GM19463 (cell line): ENCODE measurements at regions not wholly inside any gene's neighbourhood (a gene's known extent, or its start where the extent isn't known, plus 50 kb on each side); places are given as distances from the start of the nearest gene placed in this dataset.

ENCODE experiments used
- ATAC-seq: cut with Tn5 transposase; IDR thresholded peaks from one replicate; pipeline ENCODE4 v1.9.1; 2021; ENCODE audit warnings: mild to moderate bottlenecking, moderate library complexity; ENCODE audit not compliant: unreplicated experiment

DNA sequence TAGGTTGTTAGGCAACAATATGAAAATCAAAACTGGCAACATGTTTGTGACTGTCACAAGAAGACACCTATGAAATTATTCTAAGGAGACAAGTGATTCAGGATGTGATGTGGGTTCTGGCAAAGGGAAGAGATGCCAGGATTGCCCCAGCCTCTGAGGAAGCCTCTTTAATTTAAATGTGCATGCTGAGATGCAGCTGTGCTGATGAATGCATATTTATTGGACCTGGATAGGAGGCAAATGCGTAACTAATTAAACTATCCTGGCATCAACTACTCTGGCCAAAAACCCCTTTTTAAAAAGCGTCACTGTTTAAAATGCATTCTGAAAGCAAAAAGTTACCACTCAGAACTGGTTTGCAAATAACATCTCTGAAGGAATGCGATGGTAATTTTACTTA lies 176.5 kb upstream of the DPH6 start:
- ATAC-seq: no peak

DNA sequence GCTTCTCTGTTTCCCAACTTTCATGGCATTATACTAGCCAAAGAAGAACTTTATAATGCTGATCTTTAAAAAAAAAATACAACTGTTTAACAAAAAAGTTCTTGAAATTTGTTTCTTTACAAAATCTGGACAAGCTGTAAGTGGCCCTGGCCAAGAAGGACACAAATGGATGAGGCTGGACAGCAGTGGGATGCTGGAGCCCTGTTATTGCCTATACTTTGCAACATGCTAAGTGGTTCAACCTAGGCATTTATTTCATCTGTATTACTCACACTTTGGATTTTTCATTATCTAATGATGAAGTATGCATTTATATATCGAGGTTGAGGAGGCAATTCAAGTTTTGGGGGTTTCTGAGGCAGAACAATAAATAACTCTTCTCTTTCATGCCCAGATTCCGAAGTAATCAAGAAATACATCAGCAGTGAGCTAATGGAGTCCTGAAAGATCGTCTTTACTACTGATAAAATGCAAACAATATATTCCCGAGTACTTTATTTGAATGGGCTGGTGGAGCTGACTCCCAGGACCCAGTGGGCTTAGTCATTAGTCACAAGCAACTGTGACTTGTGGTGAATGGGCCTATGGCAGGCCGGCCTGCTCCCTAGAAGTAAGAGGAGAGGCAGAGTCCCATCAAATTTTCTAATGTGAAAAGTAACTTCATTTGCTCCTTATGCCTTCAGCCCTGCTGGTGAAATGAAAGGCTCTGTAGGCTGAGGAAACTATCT lies 177.3 kb upstream of the DPH6 start:
- ATAC-seq: no peak

DNA sequence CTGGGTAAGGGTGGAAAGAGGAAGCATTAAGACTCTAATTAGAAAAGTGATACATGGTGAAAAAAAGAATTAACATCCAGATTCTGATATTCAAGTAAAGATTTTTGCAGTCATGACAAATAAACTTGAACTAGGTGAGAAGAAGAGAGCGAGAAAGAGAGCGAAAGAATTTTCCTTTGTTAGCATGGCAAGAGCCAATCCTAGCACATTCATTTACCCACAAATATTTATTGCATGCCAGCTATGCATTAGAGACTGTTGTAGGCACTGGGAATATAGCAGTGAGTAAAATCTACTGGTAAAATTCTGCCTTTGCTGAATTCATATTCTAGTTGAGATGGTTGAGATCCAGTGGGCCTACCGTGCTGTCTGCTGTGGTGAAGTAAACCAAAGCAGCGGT lies 177.9 kb upstream of the DPH6 start:
- no peak for ATAC-seq

DNA sequence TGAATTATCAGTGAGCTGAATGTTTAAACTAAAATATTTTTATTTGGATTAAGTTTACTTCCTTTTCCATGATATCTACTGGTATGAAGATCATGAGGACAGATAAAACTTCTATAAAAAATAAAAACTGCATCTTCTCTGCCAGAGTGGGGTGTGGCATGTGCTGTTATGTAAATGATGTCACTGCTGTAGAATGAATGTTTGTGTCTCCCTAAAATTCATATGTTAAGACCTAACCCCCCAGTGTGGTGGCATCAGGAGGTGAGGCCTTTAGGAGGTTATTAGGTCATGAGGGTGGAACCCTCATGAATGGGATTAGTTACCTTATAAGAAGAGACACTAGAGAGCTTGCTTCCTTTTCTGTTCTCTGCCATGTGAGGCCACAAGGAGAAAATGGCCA lies 178.7 kb upstream of the DPH6 start:
- ATAC-seq: no peak

DNA sequence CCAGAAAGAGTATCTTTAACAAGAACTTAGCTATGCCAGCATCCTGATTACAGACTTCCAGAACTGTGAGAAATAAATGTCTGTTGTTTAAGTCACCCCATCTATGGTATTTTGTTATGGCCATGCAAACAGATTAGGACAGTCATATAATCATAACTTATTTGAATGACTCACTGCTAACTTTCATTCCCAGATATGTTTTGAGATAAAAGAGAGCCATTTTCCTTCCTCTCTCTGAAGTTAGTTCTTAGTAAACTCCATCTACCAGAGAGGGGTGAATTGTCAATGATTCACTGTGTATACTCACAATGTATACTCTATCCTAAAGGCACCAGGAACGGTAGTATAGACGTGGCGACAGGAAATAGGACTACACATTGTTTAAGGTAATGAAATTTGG lies 179.4 kb upstream of the DPH6 start:
- no peak for ATAC-seq

DNA sequence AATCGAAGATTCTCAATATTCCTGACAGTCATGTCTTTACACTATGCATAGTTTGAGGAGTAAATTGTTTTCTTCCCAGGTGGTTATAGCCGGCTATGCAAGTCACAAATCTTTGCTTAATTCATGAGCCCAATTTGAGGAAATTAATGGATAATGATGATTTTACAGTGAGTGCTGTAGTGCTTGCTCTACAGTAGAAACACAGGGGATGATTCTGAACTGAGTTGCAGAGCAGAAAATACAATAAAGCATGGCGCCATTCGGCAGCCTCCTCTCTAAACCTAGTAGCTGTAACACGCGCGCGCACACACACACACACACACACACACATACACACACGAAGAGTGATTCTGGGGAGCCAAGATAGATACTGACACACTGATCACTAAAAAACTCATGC lies 181.7 kb upstream of the DPH6 start:
- ATAC-seq: no peak

DNA sequence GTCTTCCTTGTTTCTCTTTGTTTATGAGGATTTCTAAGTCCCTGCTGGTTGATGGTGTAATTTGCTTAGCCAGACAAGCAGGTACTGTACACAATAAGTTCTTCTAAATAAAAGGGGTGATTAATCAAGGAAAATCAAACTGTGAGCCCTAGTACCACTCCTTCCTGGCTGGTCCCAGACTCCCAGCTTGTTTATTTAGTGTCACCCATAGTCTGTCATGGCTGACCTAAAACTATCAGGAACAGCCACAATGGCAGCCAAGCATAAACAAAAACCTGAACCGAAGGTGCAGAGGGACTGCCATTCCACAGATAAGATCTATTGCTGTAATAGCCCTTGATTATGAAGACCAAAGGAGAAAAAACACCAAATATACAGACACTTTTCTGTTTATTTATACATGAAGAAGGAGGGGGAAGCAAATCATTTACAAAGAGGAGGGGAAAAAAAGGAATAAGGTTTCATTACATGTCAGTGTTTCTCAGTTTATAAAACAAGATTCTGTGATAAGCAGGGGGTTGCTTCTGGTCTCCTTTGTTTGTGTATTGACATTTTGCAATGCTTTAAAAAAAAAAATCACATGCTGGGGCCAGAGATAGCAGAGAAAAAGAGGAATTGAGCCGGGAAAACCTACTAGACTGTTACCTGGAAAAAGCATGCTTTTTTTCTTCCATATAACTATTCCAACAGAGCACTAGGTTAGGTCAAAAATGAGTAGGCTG lies 182.4 kb upstream of the DPH6 start:
- no peak for ATAC-seq

DNA sequence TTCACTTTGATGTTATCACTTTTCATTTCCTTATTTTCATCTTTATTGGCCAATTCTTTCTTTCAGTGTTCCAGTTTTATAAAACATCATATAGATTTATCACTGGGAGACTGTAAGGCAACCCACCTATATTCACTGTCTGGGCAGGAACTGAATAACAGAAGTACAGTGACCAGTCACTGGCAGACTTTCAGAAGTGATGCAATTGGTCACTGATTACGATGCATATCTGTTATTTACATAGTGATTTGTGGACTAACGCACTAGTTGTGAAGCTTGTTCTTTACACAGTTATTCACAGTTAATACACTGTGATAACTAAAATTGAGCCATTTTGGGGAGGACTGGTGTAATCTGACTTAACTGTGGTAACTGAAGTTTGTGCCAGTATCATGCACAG lies 190.2 kb upstream of the DPH6 start:
- ATAC-seq: no peak

DNA sequence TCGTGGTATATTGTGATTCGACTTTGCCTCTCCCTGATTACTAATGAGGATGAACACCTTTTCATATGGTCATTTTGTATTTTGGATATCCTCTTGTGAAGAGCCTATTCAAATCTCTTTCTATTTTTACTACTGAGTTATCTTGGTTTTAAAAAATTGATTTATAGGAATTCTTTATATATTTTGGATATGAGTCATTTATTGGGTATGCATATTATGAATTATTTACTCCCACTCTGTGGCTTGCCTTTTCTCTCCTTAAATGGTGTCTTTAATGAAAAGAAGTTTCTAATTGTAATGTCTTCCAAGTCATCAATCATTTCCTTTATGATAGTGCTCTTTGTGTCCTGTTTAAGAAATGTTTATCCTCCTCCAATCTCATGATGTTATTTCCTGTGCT lies 191.5 kb upstream of the DPH6 start:
- no peak for ATAC-seq

DNA sequence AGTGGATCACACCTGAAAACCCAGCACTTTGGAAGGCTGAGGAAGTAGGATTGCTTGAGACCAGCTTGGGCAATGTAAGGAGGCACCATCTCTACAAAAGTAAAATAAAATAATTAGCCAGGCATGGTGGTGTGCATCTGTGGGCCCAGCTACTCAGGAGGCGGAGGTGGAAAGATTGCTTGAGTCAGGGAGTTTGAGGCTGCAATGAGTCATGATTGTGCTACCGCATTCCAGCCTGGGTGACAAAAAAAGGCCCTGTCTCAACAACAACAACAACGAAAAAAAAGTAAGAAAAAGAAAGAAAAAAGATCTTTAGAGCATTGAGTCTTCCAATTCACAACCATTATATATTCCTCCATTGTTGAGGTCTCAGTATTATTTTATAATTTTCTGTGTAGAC lies 192.4 kb upstream of the DPH6 start:
- ATAC-seq: no peak

DNA sequence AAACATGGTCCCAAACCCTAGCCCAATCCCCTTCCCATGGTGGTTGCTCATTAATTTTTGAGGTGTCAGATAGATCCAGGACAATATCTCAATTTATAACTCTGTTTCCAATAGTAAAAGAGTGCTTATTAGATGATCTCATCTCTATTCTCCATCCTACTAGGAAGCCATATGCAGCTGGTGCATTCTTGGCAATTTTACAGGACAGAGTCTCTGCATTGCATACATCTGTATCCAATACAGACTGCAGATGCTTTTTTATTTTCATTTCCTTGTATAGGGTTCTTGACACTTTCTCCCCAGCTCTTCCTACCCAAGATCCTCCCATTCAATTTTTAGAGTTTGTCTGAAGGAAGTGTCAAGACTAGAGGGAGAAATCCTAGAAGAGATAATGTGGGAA lies 194.8 kb upstream of the DPH6 start:
- ATAC-seq: no peak

DNA sequence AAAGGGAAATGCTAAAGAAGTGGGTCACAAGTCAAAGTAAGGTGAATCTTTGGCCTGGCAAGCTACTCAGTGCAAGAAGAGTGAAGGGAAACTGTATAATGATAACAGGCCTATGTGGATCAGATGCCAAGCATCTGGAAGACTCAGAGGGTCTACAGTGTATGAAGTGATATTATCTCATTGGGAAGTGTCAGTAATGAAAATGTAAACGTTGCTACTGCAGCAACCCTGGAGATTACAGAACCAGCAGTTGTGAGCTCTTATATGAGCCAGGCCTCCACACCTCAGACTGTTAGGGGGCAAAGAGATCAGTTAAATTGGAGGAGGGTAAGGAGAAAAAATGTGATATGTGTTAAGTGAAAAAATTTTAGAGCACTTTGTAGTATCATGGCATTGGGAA lies 195.4 kb upstream of the DPH6 start:
- ATAC-seq: no peak

DNA sequence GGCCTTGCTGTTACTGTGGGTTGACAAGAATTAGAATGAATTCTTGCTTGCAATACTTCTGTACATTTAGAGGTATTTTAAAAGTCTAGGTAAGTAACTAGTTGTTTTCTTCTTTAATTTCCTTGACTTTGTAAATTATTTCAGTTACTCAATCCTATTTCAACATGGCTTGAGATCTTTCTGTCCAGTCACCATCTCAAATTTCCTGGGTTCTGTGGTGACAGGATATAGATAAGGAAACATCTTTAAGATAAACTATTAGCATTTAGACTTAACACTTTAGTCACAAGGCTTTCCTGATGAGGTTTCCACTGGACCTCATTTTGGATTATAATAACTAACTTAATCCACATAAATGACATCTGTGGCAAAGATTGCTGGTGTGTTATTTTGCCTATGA lies 195.9 kb upstream of the DPH6 start:
- no peak for ATAC-seq

DNA sequence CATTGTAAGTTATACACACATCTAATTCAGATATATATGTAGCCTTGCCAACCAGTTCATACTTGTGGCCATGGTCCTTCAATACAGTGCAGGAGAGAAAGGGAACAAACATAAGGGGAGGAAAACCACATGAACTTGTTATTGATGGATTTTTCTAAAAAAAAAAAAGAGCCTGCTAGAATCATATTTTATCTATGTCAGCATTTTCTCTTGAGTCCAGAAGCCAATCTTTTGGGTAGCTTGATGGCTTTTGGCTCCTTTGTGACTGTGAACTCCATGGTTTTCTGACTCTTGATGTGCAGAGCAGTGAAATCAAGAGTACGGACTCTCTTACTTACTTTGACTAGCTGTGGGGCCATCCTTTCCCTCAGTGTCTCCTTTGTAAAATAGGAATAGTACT lies 197.4 kb upstream of the DPH6 start:
- no peak for ATAC-seq

DNA sequence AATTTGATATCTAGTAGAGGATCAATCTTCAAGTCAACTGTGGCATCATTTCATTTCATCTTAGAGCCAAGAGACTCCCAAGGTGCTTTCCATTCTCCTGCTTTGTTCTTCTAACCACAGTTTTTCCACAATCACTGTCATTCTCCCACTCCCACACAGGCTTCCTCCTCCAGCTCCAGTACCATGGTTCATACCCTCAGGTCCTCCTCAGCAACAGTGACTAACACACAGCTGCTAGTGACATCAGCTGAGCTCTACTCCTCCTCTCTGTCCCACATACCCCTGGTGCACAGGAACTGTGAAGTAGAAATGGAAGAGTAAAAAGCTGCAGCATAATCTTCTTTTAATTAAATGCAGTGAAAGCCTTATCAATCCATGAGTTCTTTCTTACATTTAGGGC lies 200.2 kb upstream of the DPH6 start:
- ATAC-seq: no peak

DNA sequence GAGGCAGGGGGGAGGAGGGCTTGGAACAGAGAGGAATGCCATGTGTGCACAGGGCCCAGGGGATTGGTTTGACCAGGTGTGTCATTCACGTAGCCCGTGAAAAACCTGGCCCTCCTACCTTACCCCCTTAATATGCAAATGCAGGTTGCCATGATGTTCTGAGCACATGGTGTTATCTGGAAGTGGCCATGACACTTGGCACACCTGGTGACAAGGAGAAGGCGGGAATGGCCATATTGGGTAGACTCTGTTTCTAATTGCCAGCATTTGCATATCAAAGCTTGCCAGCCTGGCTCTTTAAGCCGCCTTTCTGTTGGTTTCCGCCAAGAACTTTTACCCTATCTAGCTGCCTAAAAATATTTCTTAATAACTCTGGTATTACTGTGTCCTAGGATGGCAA lies 202.1 kb upstream of the DPH6 start:
- no peak for ATAC-seq

DNA sequence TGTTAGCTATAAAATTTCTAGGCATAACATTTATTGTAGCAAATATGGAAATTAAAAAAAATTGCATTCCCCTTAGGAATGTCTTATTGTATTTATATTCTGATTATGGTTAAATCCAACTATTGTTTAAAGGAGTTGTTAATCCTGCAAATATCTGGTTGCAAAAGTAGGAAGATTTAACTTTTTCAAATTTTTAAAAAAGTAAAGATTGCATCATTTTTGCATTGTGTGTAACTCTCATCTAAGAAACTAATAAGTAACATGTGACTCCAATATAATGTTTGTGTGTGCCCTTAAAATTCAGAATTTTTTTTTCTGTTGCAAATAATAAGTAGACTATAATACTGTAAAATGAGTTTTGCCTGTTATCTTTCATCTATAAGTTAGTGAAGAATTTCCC lies 204.1 kb upstream of the DPH6 start:
- ATAC-seq: no peak

DNA sequence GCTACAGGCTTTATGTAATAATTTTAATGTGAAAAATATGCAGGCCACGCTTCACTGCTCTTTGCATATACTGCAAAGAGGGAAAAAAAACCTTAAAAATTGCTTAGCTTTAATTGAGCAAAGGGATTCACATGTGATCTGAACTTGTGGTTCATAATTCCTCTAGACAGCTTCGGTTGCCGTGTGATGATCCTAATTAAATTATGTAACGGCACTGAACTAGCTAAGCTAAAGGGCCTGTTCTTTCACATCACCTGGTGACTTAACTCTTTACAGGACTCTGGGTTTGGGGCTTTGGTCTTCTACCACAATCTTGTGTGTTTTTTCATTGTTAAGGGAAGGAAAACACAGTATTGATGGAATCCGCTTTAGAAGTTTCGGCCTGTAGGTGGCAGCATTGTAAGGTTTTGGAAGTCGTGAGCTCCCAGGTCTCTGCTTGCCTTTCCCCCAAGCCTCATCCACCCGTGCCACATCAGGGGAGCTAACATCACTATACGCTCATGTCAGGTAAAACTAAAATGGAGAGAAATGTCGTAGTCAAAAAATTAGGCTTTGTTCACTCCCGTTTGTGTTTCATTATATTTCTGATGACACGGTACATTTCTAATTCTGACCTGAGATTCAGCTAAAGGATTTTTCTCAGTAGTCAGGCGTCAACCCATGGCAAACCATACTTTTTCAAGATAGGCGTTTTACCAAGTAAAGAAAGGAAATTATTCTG lies 205.6 kb upstream of the DPH6 start:
- peak; percentile 62 for ATAC-seq

DNA sequence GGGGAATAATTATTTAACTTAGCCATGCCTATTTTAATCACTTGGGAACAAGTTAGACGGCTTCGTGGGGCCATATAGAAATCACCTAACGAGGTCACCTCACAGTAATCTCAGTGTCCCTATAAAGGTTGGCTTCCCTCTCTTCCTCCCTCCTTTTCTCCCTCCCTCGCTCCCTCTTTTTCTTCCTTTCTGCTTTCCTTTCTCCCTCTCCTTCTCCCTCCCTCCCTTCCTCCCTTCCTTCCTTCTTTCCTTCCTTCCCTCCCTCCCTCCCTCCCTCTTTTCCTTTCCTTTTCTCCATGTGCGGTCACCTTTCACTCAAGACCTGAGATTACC lies 206.1 kb upstream of the DPH6 start:
- no peak for ATAC-seq

DNA sequence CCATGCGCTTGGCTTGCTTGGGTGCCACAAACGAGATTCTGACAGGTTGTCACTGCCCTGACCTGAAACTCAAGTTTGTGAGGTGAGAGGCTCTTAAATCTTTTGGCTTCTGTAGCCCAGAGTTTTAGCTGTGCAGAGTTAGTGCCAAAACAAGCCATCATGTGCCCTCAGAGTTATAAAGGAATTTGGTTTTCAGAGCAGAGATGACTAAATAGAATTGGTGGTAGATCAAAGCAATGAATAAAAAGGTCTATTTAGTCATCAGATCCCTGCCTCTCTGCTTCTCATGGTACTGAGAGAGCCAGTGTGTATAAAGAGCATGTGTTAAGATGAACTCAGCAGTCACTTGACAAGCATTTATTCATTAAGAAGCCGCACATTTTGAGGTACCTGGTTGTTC lies 207.5 kb upstream of the DPH6 start:
- ATAC-seq: no peak

DNA sequence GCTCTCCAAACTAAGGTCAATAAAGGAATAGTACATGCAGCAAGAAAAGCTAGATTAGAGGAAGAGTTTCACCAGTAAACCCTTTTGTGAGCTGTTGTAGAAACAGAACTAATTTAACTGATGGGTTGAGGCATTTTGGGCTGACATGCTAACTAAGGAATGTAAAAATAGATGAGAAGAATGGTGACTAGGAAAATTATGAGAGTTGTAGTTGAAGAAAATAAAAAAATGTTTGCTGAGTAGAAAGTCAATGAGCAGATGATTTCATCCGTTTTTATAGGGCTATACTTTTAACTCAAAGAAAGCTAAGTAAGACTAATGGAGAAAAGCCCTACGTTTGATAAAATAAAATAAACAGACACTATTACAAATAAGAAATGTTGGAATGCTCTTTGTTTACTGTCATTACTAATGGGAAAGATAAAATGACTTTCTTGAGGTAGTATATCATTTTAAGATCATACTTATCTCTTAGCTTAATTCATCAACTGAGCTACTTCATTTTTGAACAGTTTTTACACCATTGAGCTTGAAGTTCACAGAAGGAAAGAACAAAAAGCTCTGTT lies 209.4 kb upstream of the DPH6 start:
- no peak for ATAC-seq

DNA sequence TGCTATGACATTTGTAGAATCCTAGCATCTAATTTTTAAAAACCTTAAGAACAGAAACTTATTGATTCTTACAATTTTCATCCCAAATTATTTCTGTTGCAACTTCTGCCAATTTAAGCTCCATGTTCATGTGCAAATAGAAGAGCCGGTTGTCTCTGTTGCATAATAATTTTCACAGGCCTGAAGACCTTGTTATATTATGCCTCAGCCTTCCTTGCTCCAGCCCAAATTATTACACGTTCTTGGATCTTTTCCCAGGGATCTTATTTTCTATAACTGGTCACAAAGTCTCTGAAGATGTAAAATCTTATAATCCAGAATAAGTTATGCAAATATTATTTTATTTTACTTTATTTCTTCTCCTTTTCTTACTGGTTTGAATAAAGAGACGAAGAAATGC lies 210.7 kb upstream of the DPH6 start:
- no peak for ATAC-seq
